HG03108 (cell line): ENCODE measurements at regions not wholly inside any gene's neighbourhood (a gene's known extent, or its start where the extent isn't known, plus 50 kb on each side); places are given as distances from the start of the nearest gene placed in this dataset.

Source experiments
- ATAC-seq: cut with Tn5 transposase; IDR thresholded peaks from one replicate; pipeline ENCODE4 v1.9.1; 2021; ENCODE audit warnings: moderate library complexity; ENCODE audit not compliant: unreplicated experiment

GRCh38 chr3:106249981-106250380 is 381.2 kb upstream of the CBLB start:
- no peak for ATAC-seq

DNA sequence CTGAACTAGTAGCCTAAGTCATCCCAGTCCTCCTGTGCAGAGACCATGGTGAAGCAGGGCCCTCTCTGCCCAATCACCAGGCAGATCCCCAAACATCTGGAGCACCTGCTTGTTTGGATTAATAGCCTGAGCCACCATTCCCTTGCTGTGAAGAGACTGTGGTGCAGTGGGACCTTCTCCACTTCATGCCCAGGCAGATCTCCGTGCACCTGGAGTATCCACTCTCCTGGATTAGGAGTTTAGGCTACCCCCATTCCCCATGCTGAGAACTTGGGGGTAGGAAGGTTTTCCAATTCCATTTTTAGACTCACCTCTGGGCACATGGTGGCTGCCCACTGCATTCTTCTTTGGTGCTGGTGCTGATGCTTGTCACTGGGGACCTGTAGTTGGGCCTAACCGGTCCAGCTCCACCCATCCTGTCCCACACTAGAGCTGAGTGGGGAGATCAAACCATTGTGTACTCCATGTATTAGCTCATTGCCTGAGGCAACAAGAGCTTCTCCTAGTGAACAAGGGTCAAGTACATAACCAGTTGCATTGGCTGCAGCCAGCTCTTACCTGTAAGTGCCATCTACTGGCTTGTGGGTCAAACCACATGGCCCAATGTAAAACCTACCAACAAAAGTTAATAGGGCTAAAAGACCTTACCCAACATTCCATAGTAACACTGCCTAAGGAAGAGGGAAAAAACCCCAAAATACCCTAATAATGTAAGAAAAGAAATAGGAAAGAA is 382.5 kb upstream of the CBLB start:
- no peak for ATAC-seq

DNA sequence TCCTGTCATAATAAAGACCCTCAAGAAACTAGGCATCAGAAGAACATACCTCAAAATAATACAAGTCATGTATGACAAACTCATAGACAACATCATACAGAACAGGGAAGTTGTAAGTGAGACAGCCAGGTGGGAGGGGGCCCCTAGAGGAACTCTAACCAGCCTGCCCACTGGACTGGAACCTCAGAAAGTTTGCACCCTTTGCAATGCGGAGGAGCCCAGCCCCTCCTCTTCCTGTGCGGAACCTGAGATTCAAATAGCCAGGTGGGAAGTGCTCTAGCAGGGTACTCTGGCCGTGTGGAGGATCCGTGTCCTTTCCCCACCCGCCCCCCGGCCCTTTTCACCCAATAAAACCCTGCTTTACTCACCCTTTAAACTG is 387.0 kb upstream of the CBLB start:
- peak; percentile 94 for ATAC-seq

DNA sequence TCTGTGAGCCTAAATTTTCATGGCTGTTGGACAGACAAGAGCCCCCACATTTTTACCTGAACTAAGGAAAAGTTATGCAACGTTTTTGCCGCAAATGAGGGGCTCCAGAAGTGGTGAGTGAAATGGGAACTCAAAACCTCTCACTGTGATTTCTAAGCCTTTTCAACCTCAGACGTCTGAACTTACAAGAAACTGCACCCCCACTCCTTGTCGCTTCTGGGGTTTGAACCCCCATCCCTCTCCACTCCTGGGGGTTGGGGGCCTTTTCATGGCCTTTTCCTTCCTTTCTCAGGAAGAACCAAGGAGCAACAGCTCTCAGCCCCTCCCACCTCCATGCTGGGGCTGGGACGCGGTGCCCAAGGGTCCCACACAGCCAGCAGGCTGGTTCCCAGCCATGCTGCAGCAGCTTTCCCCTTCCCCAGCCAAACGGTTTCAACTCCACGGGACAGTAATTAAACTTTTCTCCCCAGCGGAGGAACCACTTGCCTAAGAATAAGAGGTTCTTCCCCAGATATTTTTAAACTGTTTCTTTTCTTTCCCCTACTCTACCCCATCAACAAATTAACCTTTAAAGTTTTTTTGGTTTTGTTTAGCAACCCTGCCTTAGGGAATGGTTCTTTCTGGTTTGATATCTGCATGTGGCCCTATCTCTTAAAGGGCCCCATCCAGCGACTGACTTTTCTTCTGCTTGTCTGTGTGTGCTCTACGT is 387.6 kb upstream of the CBLB start:
- no peak for ATAC-seq

- ATAC-seq: no peak
These were observed 388.4 kb upstream of the CBLB start for GRCh38 chr3:106257172-106257571.

GRCh38 chr3:106261396-106261795 is 392.6 kb upstream of the CBLB start:
- no peak for ATAC-seq

DNA sequence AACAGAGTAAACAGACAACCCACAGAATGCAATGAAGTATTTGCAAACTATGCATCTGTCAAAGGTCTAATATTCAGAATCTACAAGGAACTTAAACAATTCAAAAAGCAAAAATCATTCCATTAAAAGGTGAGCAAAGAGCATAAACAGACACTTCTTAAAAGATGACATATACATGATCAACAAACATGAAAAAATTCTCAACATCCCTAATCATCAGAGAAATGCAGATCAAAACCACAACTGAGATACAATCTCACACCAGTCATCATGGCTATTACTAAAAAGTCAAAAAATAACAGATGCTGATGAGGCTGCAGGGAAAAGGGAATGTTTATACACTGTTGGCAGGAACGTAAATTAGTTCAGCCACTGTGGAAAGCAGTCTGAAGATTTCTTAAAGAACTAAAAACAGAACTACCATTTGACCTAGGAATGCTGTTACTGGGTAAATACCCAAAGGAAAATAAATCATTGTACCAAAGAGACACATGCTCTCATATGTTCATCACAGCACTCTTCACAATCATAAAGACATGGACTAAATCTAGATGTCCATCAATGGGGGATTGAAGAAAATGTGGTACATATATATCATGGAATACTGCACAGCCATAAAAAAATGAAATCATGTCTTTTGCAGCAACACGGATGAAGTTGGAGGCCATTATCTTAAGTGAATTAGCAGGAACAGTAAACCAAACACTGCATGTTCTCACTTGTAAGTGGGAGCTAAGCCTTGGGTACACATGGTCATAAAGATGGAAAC is 393.3 kb upstream of the CBLB start:
- no peak for ATAC-seq

DNA sequence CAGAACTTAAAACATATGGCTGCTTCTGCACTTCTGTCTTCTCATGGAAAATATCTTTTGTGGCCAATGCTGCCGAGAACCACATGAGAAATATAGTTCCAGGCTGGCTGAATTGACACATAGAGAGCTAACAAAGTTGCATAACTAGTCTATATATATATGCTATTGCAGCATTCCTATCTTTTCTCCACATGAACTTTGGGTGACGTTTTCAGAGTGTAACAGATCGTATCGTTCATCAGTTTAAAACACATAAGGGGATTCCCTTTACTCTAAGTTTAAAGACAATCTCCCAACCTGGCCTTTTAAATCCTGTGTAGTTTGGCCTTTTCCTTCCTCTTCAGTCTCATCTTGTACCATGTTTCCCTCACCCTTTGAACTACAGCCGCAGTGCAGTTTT is 394.2 kb upstream of the CBLB start:
- ATAC-seq: no peak

DNA sequence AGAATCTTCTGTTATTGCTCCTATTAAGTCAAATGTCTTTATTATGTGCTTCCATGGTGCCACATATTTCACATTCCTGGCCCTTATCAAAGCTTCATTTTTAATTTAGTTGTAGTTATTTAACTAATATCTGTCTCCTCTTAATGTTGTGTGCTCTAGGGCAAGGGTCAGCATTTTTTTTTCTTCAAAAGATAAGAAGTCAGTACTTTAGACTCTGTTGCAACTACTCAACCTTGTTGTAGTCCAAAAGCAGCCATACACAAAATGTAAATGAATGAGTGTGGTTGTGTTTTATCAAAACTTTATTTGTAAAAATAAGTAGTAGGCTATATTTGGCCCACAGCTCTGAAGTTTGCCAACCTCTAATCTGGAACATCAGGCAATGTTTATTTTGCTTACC is 394.7 kb upstream of the CBLB start:
- ATAC-seq: no peak

DNA sequence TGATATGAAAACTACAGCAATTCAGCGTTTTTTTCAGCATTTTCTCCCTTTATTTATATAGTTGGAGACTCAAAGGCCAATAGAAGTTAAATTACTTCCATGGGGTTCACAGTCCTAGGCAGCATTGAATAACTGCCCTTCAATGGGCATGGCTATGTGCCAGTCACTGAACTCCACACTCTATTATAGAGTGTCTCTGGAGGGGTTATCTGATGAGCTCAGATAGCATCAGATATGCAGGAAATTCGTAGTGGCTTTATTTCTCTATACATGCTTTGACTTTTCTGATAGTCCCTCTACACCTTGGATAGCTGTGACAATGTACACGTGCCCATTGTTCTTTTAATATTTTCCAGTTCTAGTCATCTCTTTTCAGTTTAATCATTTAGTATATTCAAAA is 396.9 kb upstream of the CBLB start:
- ATAC-seq: no peak

GRCh38 chr3:106268696-106269095 is 399.9 kb upstream of the CBLB start:
- ATAC-seq: no peak

DNA sequence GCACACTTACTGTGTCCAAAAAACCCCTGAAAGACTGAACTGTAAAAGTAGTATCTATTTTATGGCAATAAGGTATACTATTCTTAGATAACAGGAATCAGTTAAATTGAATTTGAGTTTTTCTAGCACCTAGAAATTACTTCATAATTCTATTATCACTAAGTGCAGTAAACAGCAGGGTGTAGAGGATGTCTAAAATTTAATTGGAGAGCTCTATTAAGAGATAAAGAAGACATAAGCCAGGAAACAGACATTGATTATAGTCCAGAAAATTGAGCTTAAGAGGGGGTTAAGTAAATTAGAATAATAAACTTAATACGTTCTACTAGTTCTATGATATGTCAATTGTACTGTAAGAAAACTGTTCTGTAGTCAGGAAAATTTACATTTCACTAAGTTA is 403.5 kb upstream of the CBLB start:
- ATAC-seq: no peak

- ATAC-seq: no peak
These were observed 406.8 kb upstream of the CBLB start for GRCh38 chr3:106275592-106275991.

DNA sequence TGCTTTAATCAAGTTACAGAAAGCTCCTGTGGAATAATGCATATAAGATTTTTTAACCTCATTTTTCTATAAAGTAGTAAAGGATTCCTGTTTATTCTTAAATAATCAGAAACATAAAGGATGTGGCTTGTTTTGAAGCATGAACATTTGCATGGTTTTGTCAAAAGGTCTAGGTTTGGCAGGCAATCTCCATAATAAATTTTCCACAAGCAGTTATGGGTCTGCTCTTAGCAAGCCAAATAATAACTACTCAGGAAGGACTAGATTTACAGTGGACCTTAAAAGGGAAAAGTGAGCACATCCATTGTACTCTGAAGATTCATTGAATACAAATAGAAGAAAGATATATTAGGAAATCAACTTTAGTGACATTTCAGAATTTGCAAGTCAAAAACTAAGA is 407.3 kb upstream of the CBLB start:
- ATAC-seq: no peak

DNA sequence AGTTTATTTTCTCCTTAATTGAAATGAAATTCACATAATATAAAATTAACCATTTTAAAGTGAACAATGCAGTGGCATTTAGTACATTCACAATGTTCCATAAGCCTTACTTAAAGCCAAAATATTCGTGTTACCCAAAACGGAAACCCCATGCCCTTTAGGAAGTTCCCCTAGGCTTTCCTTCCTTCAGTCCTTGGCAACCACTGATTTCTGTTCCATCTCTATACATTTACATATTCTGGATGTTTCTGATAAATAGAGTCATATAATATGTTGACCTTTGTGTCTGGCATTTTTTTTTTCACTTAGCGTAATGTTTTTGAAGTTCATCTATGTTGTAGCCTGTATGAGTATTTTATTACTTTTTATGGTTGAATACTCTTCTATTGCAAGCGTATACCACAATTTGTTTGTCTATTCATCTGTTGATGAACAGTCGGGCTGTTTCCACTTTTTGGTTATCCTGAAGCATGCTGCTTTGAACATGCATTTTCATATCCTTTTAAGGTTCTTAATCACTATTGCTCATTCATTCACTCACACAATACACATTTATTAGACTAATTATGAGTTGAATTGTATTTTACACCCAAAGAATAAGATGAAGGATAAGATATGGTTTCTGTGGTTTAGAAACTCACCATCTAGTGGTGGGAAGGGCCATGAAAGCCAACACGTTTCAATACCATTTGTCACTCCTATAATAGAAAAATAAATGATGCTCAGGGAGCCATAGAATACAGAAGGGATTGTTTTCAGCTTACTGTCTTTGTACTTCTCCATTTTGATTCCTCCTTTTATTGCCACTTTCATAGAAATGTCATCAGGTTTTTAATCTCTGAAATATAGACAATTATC is 408.2 kb upstream of the CBLB start:
- ATAC-seq: no peak

DNA sequence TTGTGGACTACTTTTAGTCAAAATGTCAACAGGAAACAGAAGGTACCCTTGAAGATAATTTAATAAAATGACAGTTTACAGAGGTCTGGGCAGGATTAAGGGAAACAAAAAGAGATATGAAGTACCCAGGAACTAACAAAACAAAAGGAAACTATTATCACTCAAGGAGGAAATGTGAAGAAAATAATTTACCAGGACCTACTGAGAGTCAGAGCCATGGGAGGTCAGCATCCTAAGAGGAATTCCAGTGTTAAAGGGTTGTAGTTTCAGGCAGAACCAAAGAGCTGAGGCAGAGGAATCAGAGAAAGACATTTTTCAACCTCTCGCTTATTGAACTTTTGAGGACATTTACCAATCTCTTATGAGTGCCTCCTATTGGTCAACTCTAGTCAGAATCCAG is 408.9 kb upstream of the CBLB start:
- no peak for ATAC-seq

- no peak for ATAC-seq
These were observed 412.4 kb upstream of the CBLB start for GRCh38 chr3:106281221-106281620.

DNA sequence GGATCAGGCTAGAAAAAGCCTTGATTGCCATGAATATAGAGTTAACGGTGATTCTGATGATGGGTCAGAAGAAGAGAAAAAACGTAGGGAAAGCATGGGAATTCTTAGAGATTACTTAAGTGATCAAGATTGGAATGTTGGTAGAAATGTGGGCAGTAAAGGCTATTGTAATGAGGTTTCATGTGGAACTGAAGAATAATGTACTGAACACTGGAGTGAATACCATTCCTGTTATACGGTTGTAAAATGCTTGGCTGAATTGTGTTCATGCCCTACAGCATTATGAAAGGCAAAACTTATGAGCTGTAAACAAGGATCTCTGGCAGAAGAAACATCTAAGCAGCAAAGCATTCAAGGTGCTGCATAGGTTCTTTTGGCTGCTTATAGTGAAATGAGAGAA is 414.1 kb upstream of the CBLB start:
- ATAC-seq: no peak

DNA sequence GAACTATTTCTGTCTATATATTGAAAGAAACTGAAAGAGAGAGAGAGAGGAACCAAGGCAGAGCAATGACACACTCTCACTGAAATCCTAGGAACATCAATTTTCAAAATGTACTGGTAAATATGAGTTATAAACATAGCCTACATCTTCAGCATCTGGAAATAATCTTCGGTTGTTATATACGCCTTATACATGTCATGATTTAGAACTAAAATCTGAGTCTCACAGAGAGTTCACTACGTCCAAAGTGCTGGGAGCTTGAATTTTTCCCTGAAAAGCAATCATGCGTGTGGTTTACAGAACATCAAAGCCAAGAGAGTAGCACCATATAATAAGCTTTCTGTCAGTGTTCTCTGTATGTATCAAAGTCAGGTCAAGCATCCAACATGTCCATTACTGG is 420.0 kb upstream of the CBLB start:
- ATAC-seq: no peak

GRCh38 chr3:106290304-106290997 is 421.6 kb upstream of the CBLB start:
- no peak for ATAC-seq

DNA sequence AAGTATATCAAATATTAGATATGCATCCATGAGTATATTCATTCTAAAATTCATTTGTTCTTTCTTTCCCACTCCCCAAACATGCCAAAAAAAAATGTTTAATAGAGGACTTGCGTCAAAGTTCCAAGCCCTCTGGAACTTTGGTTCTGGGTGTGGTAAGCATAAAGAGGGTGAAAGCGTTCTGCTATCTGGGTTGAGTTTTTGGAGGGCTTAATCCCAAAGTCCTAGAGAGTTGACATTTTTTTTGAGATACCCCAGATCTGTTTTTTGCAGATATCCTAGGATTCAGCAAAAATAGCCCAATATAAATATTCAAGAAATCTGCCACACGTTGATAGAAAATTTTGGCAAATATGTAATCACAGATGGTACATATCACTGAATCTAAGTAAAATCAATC is 424.3 kb upstream of the CBLB start:
- no peak for ATAC-seq
